Esophagus squamous epithelium (tissue), 4 donors: ENCODE measurements at regions not wholly inside any gene's neighbourhood (a gene's known extent, or its start where the extent isn't known, plus 50 kb on each side); places are given as distances from the start of the nearest gene placed in this dataset.

Experiments
- POLR2A ChIP-seq, 4 donors: fragments of 450-650 bp; IDR thresholded peaks; one replicate each; pipeline ENCODE4 v1.6.1; 2017; ENCODE audit warnings: antibody characterized with exemption in 4 of 4, mild to moderate bottlenecking in 4 of 4, moderate library complexity in 3 of 4
- TF ChIP-seq, protein P1 (sequence below), 6 experiments: fragments of 450-650 bp in 4 of 6; fragments of 200-600 bp in 2 of 6; sonication (generic) in 2 of 6; IDR thresholded peaks; one replicate each; pipeline ENCODE4 v1.5.1; 2016 to 2019; ENCODE audit warnings: antibody characterized with exemption in 6 of 6, mild to moderate bottlenecking in 4 of 6, moderate library complexity in 4 of 6

GRCh38 chr21:38126666-38127303 lies 130.0 kb upstream of the KCNJ15 start:
- TF ChIP-seq, protein P1, sequence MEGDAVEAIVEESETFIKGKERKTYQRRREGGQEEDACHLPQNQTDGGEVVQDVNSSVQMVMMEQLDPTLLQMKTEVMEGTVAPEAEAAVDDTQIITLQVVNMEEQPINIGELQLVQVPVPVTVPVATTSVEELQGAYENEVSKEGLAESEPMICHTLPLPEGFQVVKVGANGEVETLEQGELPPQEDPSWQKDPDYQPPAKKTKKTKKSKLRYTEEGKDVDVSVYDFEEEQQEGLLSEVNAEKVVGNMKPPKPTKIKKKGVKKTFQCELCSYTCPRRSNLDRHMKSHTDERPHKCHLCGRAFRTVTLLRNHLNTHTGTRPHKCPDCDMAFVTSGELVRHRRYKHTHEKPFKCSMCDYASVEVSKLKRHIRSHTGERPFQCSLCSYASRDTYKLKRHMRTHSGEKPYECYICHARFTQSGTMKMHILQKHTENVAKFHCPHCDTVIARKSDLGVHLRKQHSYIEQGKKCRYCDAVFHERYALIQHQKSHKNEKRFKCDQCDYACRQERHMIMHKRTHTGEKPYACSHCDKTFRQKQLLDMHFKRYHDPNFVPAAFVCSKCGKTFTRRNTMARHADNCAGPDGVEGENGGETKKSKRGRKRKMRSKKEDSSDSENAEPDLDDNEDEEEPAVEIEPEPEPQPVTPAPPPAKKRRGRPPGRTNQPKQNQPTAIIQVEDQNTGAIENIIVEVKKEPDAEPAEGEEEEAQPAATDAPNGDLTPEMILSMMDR (IDR thresholded peaks at IDR 0.05): peak in 5 of 6 experiments; percentile 17 to 74 (median 57)
- no peak for TF ChIP-seq POLR2A (IDR thresholded peaks at IDR 0.05)
